ENCODE measurements at regions not wholly inside any gene's neighbourhood (a gene's known extent, or its start where the extent isn't known, plus 50 kb on each side); places are given as distances from the start of the nearest gene placed in this dataset.

DNA sequence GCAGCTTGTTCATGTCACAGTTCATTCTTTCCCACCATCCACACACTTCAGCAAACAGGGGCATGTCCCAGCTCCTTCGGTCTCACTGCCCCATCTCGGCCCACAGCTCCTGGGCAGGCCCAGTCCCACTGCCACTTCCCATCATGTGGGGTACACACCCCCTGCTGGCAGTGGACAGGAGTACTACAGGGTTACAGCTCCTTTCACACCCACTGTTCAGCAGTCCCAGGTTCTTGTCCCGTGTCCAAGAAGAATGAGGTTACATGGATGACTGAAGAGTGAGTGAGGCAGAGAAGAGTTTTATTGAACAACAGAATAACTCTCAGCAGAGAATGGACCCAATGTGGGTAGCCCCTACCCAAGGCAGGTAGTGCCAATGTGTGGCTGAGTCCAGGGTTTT lies 77.8 kb upstream of the SMLR1 start:
- DNase-seq (ENCODE audit: low read depth), result no peak
- no peak overlapping the region for H3K4me3 ChIP-seq (ENCODE audit: low read depth, low read length)
- TF ChIP-seq, protein P1, sequence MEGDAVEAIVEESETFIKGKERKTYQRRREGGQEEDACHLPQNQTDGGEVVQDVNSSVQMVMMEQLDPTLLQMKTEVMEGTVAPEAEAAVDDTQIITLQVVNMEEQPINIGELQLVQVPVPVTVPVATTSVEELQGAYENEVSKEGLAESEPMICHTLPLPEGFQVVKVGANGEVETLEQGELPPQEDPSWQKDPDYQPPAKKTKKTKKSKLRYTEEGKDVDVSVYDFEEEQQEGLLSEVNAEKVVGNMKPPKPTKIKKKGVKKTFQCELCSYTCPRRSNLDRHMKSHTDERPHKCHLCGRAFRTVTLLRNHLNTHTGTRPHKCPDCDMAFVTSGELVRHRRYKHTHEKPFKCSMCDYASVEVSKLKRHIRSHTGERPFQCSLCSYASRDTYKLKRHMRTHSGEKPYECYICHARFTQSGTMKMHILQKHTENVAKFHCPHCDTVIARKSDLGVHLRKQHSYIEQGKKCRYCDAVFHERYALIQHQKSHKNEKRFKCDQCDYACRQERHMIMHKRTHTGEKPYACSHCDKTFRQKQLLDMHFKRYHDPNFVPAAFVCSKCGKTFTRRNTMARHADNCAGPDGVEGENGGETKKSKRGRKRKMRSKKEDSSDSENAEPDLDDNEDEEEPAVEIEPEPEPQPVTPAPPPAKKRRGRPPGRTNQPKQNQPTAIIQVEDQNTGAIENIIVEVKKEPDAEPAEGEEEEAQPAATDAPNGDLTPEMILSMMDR (IDR thresholded peaks at IDR 0.05; ENCODE audit: low read depth, low read length, missing control alignments), result peak; percentile 4

DNA sequence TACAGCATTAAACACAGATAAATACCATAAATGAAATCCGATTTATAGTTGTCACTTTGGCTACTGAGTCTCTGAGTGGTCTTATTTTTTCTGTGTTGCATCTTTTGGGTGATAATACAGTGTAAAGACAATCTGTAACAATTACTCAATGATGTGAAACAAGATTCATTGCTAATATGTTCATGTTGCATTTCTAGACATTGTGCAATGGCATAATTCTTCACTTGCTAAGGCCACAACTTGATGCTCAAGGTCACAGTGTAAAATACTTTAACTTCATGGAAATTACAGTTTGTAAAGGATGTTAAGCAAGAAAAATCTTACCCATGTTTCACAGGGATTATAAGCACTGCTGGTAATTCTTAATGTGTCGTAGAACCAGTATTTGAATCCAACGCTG lies 74.9 kb upstream of the SMLR1 start:
- no peak overlapping the region for H3K4me3 ChIP-seq (ENCODE audit: low read depth, low read length)
- no peak for DNase-seq (ENCODE audit: low read depth)
- TF ChIP-seq, protein P1 (IDR thresholded peaks at IDR 0.05; ENCODE audit: low read depth, low read length, missing control alignments), result no peak

DNA sequence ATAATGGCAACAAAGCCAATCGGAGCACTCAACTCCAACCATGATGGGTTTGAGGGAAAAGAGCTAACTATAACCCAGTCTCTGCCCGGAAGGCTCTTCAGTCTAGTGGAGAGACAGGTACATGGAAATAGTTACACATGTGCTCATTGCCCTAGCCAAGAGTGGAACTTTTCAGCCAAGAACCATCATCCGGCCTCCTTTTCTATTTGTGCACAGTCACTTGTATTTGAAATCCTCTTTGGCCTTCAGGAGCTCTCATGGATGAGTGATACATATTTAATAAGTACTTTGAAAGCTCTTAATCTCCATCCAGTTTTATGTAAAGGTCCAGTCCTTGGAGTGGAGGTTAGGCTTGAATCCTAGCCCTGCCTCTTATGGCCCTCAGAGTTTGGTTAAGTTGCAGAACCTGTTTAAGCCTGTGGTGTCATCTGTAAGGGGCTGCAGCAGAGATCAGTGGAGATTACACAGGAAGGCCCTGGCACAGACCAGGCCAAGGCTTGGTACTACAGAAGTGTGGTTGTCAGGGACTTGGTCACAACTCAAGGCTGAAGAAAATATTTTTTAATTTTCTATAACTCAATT lies 72.3 kb upstream of the SMLR1 start:
- TF ChIP-seq, protein P1 (IDR thresholded peaks at IDR 0.05; ENCODE audit: low read depth, low read length, missing control alignments), result no peak
- DNase-seq (ENCODE audit: low read depth), result no peak
- no peak overlapping the region for H3K4me3 ChIP-seq (ENCODE audit: low read depth, low read length)

DNA sequence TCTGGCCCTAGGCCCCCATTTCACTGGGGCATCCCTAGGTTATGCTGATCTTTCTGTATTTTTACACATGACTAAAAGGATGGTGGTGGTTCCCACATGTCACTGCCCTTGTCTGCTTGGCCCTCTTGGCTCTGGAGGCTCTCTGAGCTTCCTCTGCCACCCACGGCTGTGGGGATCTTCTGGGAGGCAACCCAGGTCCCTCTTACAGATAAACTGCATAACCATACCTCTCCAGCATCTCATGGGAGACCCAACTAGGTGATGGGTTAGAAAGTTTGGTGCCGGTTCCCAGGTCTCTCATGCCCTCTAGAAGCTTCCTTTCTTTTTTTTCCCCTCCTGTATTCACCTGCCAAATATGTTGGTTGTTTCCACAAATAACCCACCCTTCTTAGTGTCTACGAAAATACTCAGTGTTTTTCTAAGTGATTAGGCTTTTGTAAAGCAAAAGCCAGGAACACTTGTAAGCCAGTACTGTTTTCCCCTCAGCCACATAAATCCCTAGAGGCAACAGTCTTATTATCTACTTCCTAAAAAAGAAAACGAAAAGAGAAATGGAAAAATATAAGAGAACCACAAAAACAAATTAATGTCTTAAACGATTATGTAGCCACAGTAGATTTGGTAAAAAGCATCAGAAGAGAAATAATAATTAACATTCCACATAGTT lies 71.7 kb upstream of the SMLR1 start:
- no peak overlapping the region for H3K4me3 ChIP-seq (ENCODE audit: low read depth, low read length)
- DNase-seq (ENCODE audit: low read depth), result no peak
- TF ChIP-seq, protein P1 (IDR thresholded peaks at IDR 0.05; ENCODE audit: low read depth, low read length, missing control alignments), result no peak

DNA sequence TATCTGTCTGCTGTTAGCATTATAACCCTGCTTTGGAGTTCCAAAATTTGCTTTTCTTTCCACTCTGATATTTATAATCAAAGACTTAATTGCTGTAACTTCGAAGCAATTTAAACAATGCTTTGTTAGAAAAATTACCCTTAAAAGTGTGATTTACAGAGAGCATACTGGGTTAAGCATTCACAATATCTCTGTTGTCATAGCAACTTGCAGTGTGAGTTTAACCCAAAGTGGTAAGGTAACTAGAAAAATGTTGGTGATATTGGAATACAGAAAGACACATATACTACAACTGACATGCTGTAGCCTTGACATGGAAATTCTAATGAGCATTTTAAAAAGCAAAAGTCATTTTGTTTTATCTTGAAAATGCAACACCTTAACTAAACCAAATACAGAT lies 70.4 kb upstream of the SMLR1 start:
- DNase-seq (ENCODE audit: low read depth), result no peak
- no peak overlapping the region for H3K4me3 ChIP-seq (ENCODE audit: low read depth, low read length)
- TF ChIP-seq, protein P1 (IDR thresholded peaks at IDR 0.05; ENCODE audit: low read depth, low read length, missing control alignments), result no peak

DNA sequence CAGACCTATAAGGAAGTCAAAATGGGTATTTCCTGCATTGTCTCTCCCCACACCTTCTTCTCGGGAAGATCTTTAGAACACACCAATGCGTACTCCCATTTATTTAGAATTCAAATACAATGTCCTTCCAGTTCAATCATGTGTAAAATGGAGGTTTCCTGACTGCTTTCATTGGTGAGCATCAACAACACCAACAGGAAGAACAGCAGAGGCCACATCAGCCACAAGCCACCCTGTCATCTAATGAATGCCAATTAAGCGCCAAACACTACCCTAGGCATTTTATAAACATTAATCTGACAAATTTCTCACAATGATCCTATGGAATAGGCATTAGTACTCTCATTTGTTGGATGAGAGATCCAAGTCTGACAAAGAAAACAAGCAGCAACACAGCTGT lies 68.4 kb upstream of the SMLR1 start:
- no peak for DNase-seq (ENCODE audit: low read depth)
- TF ChIP-seq, protein P1 (IDR thresholded peaks at IDR 0.05; ENCODE audit: low read depth, low read length, missing control alignments), result no peak
- no peak overlapping the region for H3K4me3 ChIP-seq (ENCODE audit: low read depth, low read length)

DNA sequence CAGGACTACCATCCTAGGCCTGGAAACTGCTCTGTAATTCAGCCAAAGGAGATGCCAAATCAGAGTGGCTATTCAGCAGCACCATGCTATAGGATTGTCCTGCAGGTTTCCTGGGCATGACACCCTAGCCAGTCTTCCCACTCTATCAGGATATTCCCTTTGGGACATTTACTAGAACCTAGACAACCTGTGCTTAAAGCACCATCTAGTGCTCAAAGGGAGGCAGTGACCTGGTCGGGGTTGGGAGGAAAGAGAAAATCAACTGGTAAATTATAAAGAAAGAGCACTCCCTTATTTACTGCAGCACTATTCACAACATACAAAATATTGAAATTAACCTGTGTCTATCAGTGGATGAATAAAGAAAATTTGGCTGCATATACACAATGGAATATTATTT lies 67.2 kb upstream of the SMLR1 start:
- TF ChIP-seq, protein P1 (IDR thresholded peaks at IDR 0.05; ENCODE audit: low read depth, low read length, missing control alignments), result peak; percentile 55
- DNase-seq (ENCODE audit: low read depth), result no peak
- H3K4me3 ChIP-seq (ENCODE audit: low read depth, low read length), result no peak overlapping the region
